CD14-positive monocyte (primary cell): ENCODE measurements at regions not wholly inside any gene's neighbourhood (a gene's known extent, or its start where the extent isn't known, plus 50 kb on each side); places are given as distances from the start of the nearest gene placed in this dataset.

ENCODE experiments used
- DNase-seq, 3 donors: peaks; one replicate each; pipeline ENCODE4 v3.0.0-alpha.2; 2011 to 2022
- H2AFZ ChIP-seq: 2 replicates; pipeline ENCODE4 v1.6.0; 2012; ENCODE audit warnings: mild to moderate bottlenecking, low read depth, low read length, inconsistent platforms; ENCODE audit not compliant: insufficient read depth, poor library complexity, severe bottlenecking
- H3K27ac ChIP-seq, 2 donors: 1 replicate in 1 of 2; 2 replicates in 1 of 2; pipeline ENCODE4 v1.5.1; 2012 to 2013; ENCODE audit warnings: low read length in 2 of 2, control low read depth in 1 of 2, inconsistent platforms in 1 of 2, low read depth in 1 of 2, mild to moderate bottlenecking in 1 of 2
- H3K27me3 ChIP-seq, 2 donors: one replicate each; pipeline versions ENCODE4 v1.6.0 to v1.6.1; 2011 to 2013; ENCODE audit warnings: low read length in 2 of 2; ENCODE audit not compliant: control insufficient read depth in 2 of 2, insufficient read depth in 2 of 2
- H3K36me3 ChIP-seq, 2 donors: replicated peaks in 1 of 2; 1 replicate in 1 of 2; 2 replicates in 1 of 2; pipeline versions ENCODE4 v1.5.1 to v1.6.1; 2012 to 2013; ENCODE audit warnings: low read length in 2 of 2, control low read depth in 1 of 2, inconsistent platforms in 1 of 2, mild to moderate bottlenecking in 1 of 2; ENCODE audit not compliant: insufficient read depth in 2 of 2, control insufficient read depth in 1 of 2
- H3K4me1 ChIP-seq, 2 donors: 1 replicate in 1 of 2; 2 replicates in 1 of 2; pipeline versions ENCODE4 v1.5.1 to v1.6.1; 2012 to 2013; ENCODE audit warnings: low read length in 2 of 2, control low read depth in 1 of 2, inconsistent platforms in 1 of 2, mild to moderate bottlenecking in 1 of 2, moderate library complexity in 1 of 2; ENCODE audit not compliant: insufficient read depth in 2 of 2, control insufficient read depth in 1 of 2
- H3K4me2 ChIP-seq: replicated peaks from 2 replicates; pipeline ENCODE3; 2012; ENCODE audit warnings: low read length, moderate library complexity, mild to moderate bottlenecking; ENCODE audit not compliant: poor library complexity, severe bottlenecking; ENCODE audit errors: extremely low read depth
- H3K4me3 ChIP-seq, 3 experiments: fragments of 200-600 bp in 1 of 3; sonication (generic) in 1 of 3; replicated peaks in 1 of 3; 1 replicate in 2 of 3; 2 replicates in 1 of 3; pipeline ENCODE4 v1.5.1; 2011 to 2013; ENCODE audit warnings: low read length in 3 of 3, mild to moderate bottlenecking in 3 of 3, control low read depth in 2 of 3, low read depth in 2 of 3, inconsistent platforms in 1 of 3, moderate library complexity in 1 of 3
- H3K79me2 ChIP-seq: 2 replicates; pipeline ENCODE4 v1.6.0; 2012; ENCODE audit warnings: mild to moderate bottlenecking, control low read depth, inconsistent platforms, low read length, moderate library complexity; ENCODE audit not compliant: insufficient read depth
- H3K9ac ChIP-seq: 2 replicates; pipeline ENCODE4 v1.6.0; 2017; ENCODE audit warnings: low read length, mild to moderate bottlenecking; ENCODE audit not compliant: insufficient read depth, poor library complexity, severe bottlenecking
- H3K9me3 ChIP-seq, 2 donors: replicated peaks in 1 of 2; 1 replicate in 1 of 2; 2 replicates in 1 of 2; pipeline versions ENCODE4 v1.5.1 to v1.6.1; 2012 to 2013; ENCODE audit warnings: low read length in 2 of 2, control low read depth in 1 of 2; ENCODE audit not compliant: control insufficient read depth in 1 of 2, insufficient read depth in 1 of 2
- H4K20me1 ChIP-seq: 2 replicates; pipeline ENCODE4 v1.6.0; 2012; ENCODE audit warnings: mild to moderate bottlenecking, low read length, control low read depth, moderate library complexity; ENCODE audit not compliant: insufficient read depth
- H3K27ac Mint-ChIP-seq, 7 donors: one replicate each; pipeline ENCODE4 v1.8.0; 2020; ENCODE audit warnings: mild to moderate bottlenecking in 7 of 7, mixed read lengths in 7 of 7, moderate library complexity in 6 of 7, inconsistent platforms in 2 of 7
- H3K27me3 Mint-ChIP-seq, 3 donors: one replicate each; pipeline ENCODE4 v1.8.0; 2021 to 2022; ENCODE audit warnings: low read depth in 3 of 3, mild to moderate bottlenecking in 3 of 3, mixed read lengths in 3 of 3, moderate library complexity in 3 of 3, inconsistent platforms in 1 of 3
- H3K36me3 Mint-ChIP-seq, 2 donors: one replicate each; pipeline ENCODE4 v1.8.0; 2020; ENCODE audit warnings: mixed read lengths in 2 of 2, inconsistent platforms in 1 of 2, mild to moderate bottlenecking in 1 of 2
- H3K4me1 Mint-ChIP-seq: one replicate; pipeline ENCODE4 v1.8.0; 2020; ENCODE audit warnings: mild to moderate bottlenecking, mixed read lengths
- H3K4me3 Mint-ChIP-seq, 2 donors: one replicate each; pipeline ENCODE4 v1.8.0; 2020; ENCODE audit warnings: mild to moderate bottlenecking in 2 of 2, mixed read lengths in 2 of 2, moderate library complexity in 1 of 2
- H3K9me3 Mint-ChIP-seq, 7 donors: one replicate each; pipeline ENCODE4 v1.8.0; 2020 to 2022; ENCODE audit warnings: mixed read lengths in 7 of 7, mild to moderate bottlenecking in 6 of 7, moderate library complexity in 6 of 7, inconsistent platforms in 2 of 7
- CTCF ChIP-seq: fragments of 200-600 bp; IDR thresholded peaks from one replicate; pipeline ENCODE4 v1.8.0; 2022; ENCODE audit warnings: antibody characterized with exemption, mild to moderate bottlenecking
- WGBS: methylation state at CpG from one replicate; pipeline ENCODE4 v1.1.5; 2013; ENCODE audit warnings: missing lambda C conversion rate; ENCODE audit not compliant: insufficient coverage; 5-methylcytosine and 5-hydroxymethylcytosine counted together
- intact Hi-C, 2 donors: fragments of 100-400 bp; cut with micrococcal nuclease; formaldehyde crosslinking; loops; one replicate each; pipeline versions ENCODE4 v1.15.0 to v1.15.1; 2023

- H3K27ac Mint-ChIP-seq, result no peak overlapping the region
- intact Hi-C loops, result no loop called here
- WGBS, result no CpG with 5 or more reads among the region's 4 CpGs
Observed at GRCh38 chr13:76643596-76643995, 242.6 kb downstream of the KCTD12 start.

GRCh38 chr13:76641056-76641455 is 245.1 kb downstream of the KCTD12 start:
- TF ChIP-seq CTCF, result no peak
- no CpG with 5 or more reads among the region's 1 CpG for WGBS
- Histone ChIP-seq H3K36me3 (no peaks in the 10 kb centered on the region), H3K4me3 (no peak overlapping the region), H3K9me3 (no peaks in the 10 kb centered on the region), H3K9ac (no peak overlapping the region), H3K4me1 (no peaks in the 10 kb centered on the region), H4K20me1 (no peaks in the 10 kb centered on the region), H3K4me2 (no peak overlapping the region), H3K27me3 (no peaks in the 10 kb centered on the region), H2AFZ (no peak overlapping the region), H3K27ac (no peak overlapping the region), H3K79me2 (no peaks in the 10 kb centered on the region)
- Mint-ChIP-seq H3K27me3 (peaks cover 0 to 3% (median 1%) of the 10 kb centered on the region in 3 donors), H3K36me3 (no peaks in the 10 kb centered on the region), H3K27ac (no peak overlapping the region), H3K9me3 (peaks cover 0 to 3% (median 0%) of the 10 kb centered on the region in 7 donors), H3K4me3 (no peak overlapping the region), H3K4me1 (no peaks in the 10 kb centered on the region)
- intact Hi-C loops, result no loop called here
- no peak for DNase-seq

More at GRCh38 chr13:76643596-76643995, 242.6 kb downstream of the KCTD12 start:
- Mint-ChIP-seq H3K4me1 (no peaks in the 10 kb centered on the region), H3K36me3 (no peaks in the 10 kb centered on the region), H3K9me3 (peaks cover 0 to 4% (median 0%) of the 10 kb centered on the region in 7 donors), H3K27me3 (peaks cover 0 to 3% (median 3%) of the 10 kb centered on the region in 3 donors), H3K4me3 (no peak overlapping the region)
- Histone ChIP-seq H2AFZ (no peak overlapping the region), H4K20me1 (no peaks in the 10 kb centered on the region), H3K9ac (no peak overlapping the region), H3K79me2 (no peaks in the 10 kb centered on the region), H3K4me2 (no peak overlapping the region), H3K4me1 (no peaks in the 10 kb centered on the region), H3K36me3 (no peaks in the 10 kb centered on the region), H3K9me3 (no peaks in the 10 kb centered on the region), H3K4me3 (no peak overlapping the region), H3K27me3 (no peaks in the 10 kb centered on the region), H3K27ac (no peak overlapping the region)
- TF ChIP-seq CTCF, result no peak
- no peak for DNase-seq
